ENCODE measurements at regions not wholly inside any gene's neighbourhood (a gene's known extent, or its start where the extent isn't known, plus 50 kb on each side); places are given as distances from the start of the nearest gene placed in this dataset.

DNA sequence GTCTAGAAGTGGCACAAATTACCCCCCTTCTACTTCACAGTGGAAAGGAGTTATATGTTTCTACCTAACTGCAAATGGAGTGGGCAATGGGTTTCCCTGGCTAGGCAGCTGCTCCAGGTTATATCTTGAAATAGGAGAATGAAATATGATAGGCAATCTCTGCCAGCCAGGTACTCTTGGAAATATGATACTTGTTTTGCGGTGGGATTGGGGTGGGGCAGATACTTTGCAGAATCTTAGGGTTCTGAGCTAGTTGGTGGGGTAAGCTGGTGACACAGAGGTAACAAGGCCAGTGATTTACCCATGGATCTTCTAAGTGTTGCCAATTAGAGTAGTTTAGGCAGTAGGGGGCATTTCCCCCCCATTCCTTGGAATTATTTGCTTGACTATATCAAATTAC is 140.1 kb downstream of the ATP23 start:
- intact Hi-C loops (cut with micrococcal nuclease) = no loop called here
- Mint-ChIP-seq H3K27ac (no peak overlapping the region), H3K36me3 (ENCODE audit: low read depth) (no peaks in the 10 kb centered on the region), H3K4me1 (ENCODE audit: low read depth) (peaks cover 5% of the 10 kb centered on the region), H3K27me3 (ENCODE audit: low read depth) (no peaks in the 10 kb centered on the region), H3K9me3 (no peaks in the 10 kb centered on the region), H3K4me3 (ENCODE audit: low read depth) (no peak overlapping the region)
- no peak for DNase-seq (ENCODE audit: low spot score)

DNA sequence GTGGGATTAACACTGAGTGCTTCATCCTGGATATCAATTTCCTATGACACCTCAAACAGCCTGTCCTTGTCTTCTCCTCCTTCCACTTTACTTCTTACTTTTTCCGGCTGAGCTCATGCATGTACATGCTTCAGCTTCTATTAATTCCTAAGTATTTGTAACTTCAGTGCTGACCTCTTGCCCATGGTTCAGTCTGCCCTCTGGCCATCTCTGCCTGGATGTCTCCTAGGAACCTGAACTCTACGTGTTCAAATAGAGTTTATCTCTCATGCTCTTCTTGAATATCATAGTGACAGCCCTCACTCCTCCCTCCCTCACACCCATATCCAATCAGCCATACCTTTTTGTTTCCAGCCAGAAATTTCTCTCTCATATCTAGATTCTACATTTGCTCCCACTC is 141.6 kb downstream of the ATP23 start:
- no peak overlapping the region for H3K27ac Mint-ChIP-seq
- no peaks in the 10 kb centered on the region for H3K27me3 Mint-ChIP-seq (ENCODE audit: low read depth)
- no peak overlapping the region for H3K4me3 Mint-ChIP-seq (ENCODE audit: low read depth)
- H3K4me1 Mint-ChIP-seq (ENCODE audit: low read depth) = peaks cover 5% of the 10 kb centered on the region
- no peaks in the 10 kb centered on the region for H3K36me3 Mint-ChIP-seq (ENCODE audit: low read depth)
- DNase-seq (ENCODE audit: low spot score) = no peak
- intact Hi-C loops (cut with micrococcal nuclease) = no loop called here
- no peaks in the 10 kb centered on the region for H3K9me3 Mint-ChIP-seq

DNA sequence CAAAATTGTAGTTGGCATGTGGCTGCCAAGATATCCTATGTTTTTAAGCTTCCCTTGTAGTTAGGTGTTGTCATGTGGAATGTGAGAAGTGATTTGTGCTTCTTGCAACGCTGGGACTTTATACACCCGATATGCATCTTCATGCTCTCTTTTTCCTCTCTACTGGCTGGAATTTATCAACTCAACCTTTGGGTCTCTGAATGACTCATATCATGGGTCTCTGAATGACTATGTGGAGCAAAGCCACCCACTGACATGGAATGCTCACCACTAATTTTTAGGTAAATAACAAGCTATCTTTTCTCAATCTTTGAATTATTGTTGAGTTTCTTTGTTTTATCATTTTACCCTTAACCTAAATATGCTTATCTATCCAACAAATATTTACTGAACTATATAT is 144.6 kb downstream of the ATP23 start:
- H3K36me3 Mint-ChIP-seq (ENCODE audit: low read depth) = no peaks in the 10 kb centered on the region
- H3K27me3 Mint-ChIP-seq (ENCODE audit: low read depth) = no peaks in the 10 kb centered on the region
- intact Hi-C loops (cut with micrococcal nuclease) = no loop called here
- no peak overlapping the region for H3K27ac Mint-ChIP-seq
- no peak for DNase-seq (ENCODE audit: low spot score)
- H3K9me3 Mint-ChIP-seq = no peaks in the 10 kb centered on the region
- H3K4me1 Mint-ChIP-seq (ENCODE audit: low read depth) = peaks cover 5% of the 10 kb centered on the region
- H3K4me3 Mint-ChIP-seq (ENCODE audit: low read depth) = no peak overlapping the region

DNA sequence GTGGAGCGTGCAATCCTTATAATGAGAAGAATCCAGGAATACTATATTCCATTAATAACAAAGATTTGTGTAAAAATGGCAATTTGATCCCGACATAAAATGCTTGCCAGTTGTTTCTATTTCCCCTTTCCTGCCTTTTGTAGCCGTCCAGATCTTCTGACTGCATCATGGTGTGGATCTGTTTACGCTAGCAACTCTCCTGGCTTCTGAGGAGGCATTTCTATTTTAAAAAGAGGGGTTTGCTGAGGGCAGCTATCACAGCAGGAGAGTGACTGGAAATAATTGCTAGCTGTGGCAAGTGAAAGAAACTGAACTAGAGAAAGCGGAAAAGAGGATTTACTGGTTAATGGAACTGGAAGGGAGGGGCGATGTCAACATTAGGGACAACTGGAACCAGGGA is 145.6 kb downstream of the ATP23 start:
- Mint-ChIP-seq H3K27ac (no peak overlapping the region), H3K27me3 (ENCODE audit: low read depth) (no peaks in the 10 kb centered on the region), H3K4me3 (ENCODE audit: low read depth) (no peak overlapping the region), H3K4me1 (ENCODE audit: low read depth) (peaks cover 5% of the 10 kb centered on the region), H3K9me3 (no peaks in the 10 kb centered on the region), H3K36me3 (ENCODE audit: low read depth) (no peaks in the 10 kb centered on the region)
- DNase-seq (ENCODE audit: low spot score) = no peak
- intact Hi-C loops (cut with micrococcal nuclease) = no loop called here

DNA sequence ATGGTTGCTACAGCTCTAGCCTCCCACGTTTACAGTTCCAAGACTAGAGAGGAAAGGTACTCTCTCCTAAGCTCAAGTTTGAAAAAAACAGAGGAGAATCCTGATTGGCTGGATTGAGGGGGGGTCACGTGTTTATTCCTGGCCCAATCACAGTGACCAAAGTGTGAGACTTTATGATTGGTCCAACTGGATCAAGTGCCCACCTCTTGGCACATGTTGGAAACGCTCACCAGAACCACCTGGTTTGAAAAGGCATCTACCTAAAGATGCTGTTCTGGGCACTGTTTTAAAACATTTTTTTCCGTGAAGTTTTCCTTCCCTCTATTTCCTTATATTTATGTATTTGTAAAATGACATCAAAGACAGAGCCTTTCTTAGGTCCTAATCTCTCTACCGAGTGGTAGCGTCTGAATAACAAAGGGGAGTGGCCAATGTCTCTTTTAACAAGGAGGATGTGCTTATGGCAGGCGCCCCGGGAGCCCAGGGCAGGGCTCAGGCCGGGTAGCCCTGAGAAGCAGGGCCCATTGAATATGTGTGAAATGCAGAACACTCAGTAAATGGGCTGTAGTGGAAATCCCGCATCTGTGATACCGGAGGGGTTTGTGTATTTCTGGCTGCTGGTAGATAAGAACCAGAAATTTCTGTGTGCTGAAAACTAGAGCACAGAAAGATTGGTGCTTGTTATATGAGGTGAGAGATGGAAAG is 146.2 kb downstream of the ATP23 start:
- Mint-ChIP-seq H3K27ac (no peak overlapping the region), H3K9me3 (no peaks in the 10 kb centered on the region), H3K4me3 (ENCODE audit: low read depth) (no peak overlapping the region), H3K36me3 (ENCODE audit: low read depth) (no peaks in the 10 kb centered on the region), H3K4me1 (ENCODE audit: low read depth) (peaks cover 5% of the 10 kb centered on the region), H3K27me3 (ENCODE audit: low read depth) (no peaks in the 10 kb centered on the region)
- DNase-seq (ENCODE audit: low spot score) = no peak
- intact Hi-C loops (cut with micrococcal nuclease) = no loop called here

DNA sequence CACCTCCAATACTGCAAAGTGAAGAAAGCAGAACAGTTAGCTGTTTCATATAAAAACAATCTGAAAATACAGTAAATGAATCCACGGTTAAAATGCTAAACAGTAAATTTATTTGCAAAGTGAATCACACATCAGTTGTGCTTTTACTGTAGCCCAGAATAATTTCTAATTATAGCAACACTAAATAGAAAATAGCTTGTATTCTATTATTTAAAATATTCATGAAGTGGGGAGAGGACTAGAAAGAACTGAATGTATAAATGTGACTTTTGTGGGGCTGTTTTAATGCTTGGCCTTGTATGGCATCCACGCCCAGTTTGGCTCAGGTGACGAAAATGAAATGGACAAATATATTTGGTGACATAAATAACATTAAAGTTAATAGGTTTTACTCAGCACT is 148.2 kb downstream of the ATP23 start:
- no peaks in the 10 kb centered on the region for H3K9me3 Mint-ChIP-seq
- H3K36me3 Mint-ChIP-seq (ENCODE audit: low read depth) = no peaks in the 10 kb centered on the region
- H3K4me1 Mint-ChIP-seq (ENCODE audit: low read depth) = peaks cover 5% of the 10 kb centered on the region
- no peak overlapping the region for H3K27ac Mint-ChIP-seq
- no peak overlapping the region for H3K4me3 Mint-ChIP-seq (ENCODE audit: low read depth)
- DNase-seq (ENCODE audit: low spot score) = no peak
- H3K27me3 Mint-ChIP-seq (ENCODE audit: low read depth) = no peaks in the 10 kb centered on the region
- intact Hi-C loops (cut with micrococcal nuclease) = no loop called here

DNA sequence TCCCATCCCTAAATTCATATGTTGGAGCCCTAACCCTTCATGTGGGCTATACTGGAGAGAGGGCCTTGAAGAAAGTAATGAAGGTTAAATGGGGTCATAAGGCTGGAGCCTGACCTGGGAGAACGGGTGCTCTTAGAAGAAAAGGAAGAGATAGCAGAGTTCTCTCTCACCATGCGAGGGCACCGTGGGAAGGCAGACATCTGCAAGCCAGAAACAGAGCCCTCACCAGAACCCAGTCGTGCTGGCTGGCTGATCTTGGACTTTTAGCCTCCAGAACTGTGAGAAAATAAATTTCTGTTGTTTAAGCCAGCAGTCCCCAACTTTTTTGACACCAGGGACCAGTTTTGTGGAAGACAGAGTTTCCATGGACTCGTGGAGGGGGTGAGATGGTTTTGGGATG is 149.3 kb downstream of the ATP23 start:
- no peak for DNase-seq (ENCODE audit: low spot score)
- H3K4me3 Mint-ChIP-seq (ENCODE audit: low read depth) = no peak overlapping the region
- H3K9me3 Mint-ChIP-seq = no peaks in the 10 kb centered on the region
- intact Hi-C loops (cut with micrococcal nuclease) = no loop called here
- no peaks in the 10 kb centered on the region for H3K36me3 Mint-ChIP-seq (ENCODE audit: low read depth)
- H3K4me1 Mint-ChIP-seq (ENCODE audit: low read depth) = peaks cover 5% of the 10 kb centered on the region
- no peaks in the 10 kb centered on the region for H3K27me3 Mint-ChIP-seq (ENCODE audit: low read depth)
- H3K27ac Mint-ChIP-seq = no peak overlapping the region

DNA sequence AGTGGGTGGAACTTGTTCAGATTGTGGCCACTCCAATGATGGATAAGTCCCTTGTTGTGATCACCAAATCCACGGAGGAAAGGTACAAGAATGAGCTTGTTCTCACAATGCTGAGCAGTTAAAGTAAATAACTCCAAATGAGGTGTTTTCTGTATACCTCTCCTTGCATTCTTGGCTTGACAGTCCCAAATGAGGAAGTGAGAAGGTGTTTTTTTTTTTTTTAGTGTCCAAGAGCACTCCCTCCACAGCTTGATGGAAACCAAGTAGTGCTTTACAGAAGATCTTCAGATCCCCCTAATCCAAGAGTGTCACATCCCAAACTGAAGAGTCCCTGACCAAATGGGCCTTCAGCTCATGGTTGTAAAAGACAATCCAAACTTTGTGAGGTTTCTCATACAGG is 153.6 kb downstream of the ATP23 start:
- no peak overlapping the region for H3K27ac Mint-ChIP-seq
- no peaks in the 10 kb centered on the region for H3K27me3 Mint-ChIP-seq (ENCODE audit: low read depth)
- intact Hi-C loops (cut with micrococcal nuclease) = no loop called here
- no peaks in the 10 kb centered on the region for H3K4me1 Mint-ChIP-seq (ENCODE audit: low read depth)
- H3K9me3 Mint-ChIP-seq = no peaks in the 10 kb centered on the region
- DNase-seq (ENCODE audit: low spot score) = no peak
- no peak overlapping the region for H3K4me3 Mint-ChIP-seq (ENCODE audit: low read depth)
- no peaks in the 10 kb centered on the region for H3K36me3 Mint-ChIP-seq (ENCODE audit: low read depth)

DNA sequence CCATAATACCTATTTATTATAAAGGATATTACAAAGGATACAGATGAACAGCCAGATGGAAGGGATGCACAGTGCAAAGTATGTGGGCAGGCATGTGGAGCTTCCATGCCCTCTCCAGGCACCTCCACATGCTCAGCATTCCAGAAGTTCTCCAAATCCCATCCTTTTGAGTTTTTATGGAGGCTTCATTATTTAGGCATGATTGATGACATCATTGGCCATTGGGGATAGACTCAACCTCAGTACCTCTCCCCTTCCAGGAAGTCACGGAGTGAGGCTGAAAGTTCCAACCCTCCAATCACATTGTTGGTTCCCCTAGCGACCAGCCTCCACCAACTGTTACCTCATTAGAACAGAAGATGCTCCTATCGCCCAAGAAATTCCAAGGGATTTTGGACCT is 156.4 kb downstream of the ATP23 start:
- H3K4me1 Mint-ChIP-seq (ENCODE audit: low read depth) = no peaks in the 10 kb centered on the region
- H3K9me3 Mint-ChIP-seq = no peaks in the 10 kb centered on the region
- DNase-seq (ENCODE audit: low spot score) = no peak
- no peak overlapping the region for H3K4me3 Mint-ChIP-seq (ENCODE audit: low read depth)
- no peaks in the 10 kb centered on the region for H3K27me3 Mint-ChIP-seq (ENCODE audit: low read depth)
- H3K36me3 Mint-ChIP-seq (ENCODE audit: low read depth) = no peaks in the 10 kb centered on the region
- intact Hi-C loops (cut with micrococcal nuclease) = no loop called here
- no peak overlapping the region for H3K27ac Mint-ChIP-seq

DNA sequence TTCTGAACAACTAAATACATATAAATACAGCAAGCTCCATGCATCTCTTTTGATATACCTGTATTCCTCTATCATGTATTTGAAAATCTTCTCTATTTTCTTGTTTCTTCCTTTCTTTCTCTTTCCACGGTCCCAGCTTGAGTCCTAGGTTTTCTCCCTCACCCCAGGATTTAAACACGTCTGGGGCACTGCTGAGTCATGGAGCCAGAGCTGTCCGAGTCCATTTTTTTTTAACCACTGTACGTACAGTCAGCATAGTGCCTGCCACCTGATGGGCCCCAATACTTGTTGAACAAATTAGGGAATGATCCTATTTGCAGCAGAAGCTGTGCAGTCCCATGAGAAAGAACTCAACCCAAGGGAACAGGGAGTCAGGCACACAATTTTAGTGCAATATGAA is 158.1 kb downstream of the ATP23 start:
- H3K4me1 Mint-ChIP-seq (ENCODE audit: low read depth) = no peaks in the 10 kb centered on the region
- intact Hi-C loops (cut with micrococcal nuclease) = no loop called here
- H3K4me3 Mint-ChIP-seq (ENCODE audit: low read depth) = no peak overlapping the region
- no peaks in the 10 kb centered on the region for H3K36me3 Mint-ChIP-seq (ENCODE audit: low read depth)
- no peak for DNase-seq (ENCODE audit: low spot score)
- H3K27me3 Mint-ChIP-seq (ENCODE audit: low read depth) = no peaks in the 10 kb centered on the region
- no peaks in the 10 kb centered on the region for H3K9me3 Mint-ChIP-seq
- H3K27ac Mint-ChIP-seq = no peak overlapping the region

DNA sequence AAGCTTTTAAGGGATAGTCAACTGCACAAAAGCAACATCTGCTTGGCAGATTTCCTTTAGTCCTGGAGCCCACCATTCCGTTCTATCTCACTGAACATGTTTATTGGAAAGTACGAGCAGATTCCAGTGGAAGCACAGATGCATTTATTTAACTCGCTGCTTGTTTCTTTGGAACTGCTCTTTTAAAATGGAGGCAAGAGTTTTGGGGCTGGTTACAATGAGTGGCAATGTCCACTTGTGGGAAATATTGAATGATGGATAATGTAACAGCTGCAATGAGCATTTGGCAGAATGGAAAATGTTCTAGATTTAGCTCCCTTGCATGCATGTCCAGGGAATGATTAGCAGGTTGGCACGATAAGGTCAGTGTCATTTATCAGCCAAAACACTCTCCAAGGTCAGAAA is 163.0 kb downstream of the ATP23 start:
- H3K9me3 Mint-ChIP-seq = no peaks in the 10 kb centered on the region
- no peak overlapping the region for H3K27ac Mint-ChIP-seq

DNA sequence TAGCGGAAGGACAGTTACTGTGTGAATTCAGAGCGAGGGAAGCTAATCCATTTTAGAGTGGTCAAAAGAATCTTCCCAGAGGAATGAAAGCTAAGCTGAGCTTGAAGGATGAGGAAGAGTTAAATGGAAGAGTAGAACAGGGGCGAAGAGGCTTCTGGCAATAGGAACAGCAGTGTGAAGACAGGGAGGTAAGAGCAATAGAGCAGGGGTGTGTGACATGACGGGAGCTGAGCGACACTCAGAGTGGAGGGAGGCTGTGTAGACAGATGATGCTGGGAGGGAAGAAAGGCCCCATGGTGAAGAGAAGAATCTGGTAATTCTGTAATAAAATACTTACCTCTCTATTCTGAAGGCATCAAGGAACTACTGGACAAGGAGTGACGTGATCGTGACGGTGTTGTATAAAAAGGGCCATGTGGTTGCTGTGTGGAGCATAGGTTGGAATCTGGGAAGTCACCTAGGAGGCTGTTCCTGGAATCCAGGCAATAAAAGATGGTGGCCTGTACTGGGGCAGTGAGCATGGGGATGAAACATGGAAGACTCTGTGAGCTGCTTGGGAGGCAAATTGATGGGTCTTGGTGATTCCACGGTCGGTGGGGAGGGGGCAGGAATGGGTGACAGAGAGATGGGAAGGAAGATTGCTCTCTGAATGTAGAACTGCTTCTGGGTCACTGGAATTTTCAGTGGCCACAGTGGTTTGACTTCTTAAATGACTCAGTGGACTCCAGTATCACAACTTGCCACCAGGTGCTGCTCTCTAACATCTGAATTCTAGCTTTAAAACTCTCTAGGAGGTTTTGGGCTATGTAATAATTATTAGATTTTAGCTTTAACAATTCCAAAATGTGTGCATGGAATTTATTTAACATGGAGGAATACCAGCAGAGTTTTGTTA is 164.1 kb downstream of the ATP23 start:
- Mint-ChIP-seq H3K36me3 (ENCODE audit: low read depth) (no peaks in the 10 kb centered on the region), H3K27me3 (ENCODE audit: low read depth) (no peaks in the 10 kb centered on the region), H3K9me3 (no peaks in the 10 kb centered on the region), H3K27ac (no peak overlapping the region), H3K4me1 (ENCODE audit: low read depth) (no peaks in the 10 kb centered on the region), H3K4me3 (ENCODE audit: low read depth) (no peak overlapping the region)
- DNase-seq (ENCODE audit: low spot score) = no peak
- intact Hi-C loops (cut with micrococcal nuclease) = no loop called here

More for the DNA sequence above, 163.0 kb downstream of the ATP23 start:
- no peak for DNase-seq (ENCODE audit: low spot score)
- H3K36me3 Mint-ChIP-seq (ENCODE audit: low read depth) = no peaks in the 10 kb centered on the region
- H3K27me3 Mint-ChIP-seq (ENCODE audit: low read depth) = no peaks in the 10 kb centered on the region
- intact Hi-C loops (cut with micrococcal nuclease) = no loop called here
- H3K4me1 Mint-ChIP-seq (ENCODE audit: low read depth) = no peaks in the 10 kb centered on the region
- no peak overlapping the region for H3K4me3 Mint-ChIP-seq (ENCODE audit: low read depth)

DNA sequence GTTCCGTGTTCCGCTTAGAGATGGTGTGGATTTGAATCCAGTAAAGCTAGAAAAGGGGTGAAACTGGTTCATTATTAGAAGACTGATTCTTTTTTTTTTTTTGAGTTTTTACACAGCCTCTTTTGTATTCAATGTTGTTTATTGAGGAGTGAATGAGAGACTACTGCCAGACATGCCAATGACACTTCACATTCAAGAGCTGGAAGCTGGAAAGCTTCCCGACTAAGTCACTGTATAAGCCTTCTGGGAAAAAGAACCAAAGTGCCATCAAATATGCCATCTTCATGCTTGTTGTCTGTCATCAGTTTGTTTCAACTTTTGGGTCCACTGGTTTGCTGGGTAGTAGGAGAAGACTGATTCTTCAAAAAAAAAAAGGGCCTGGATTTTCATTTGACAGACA is 164.8 kb downstream of the ATP23 start:
- Mint-ChIP-seq H3K36me3 (ENCODE audit: low read depth) (no peaks in the 10 kb centered on the region), H3K27ac (no peak overlapping the region), H3K9me3 (no peaks in the 10 kb centered on the region), H3K4me1 (ENCODE audit: low read depth) (no peaks in the 10 kb centered on the region), H3K4me3 (ENCODE audit: low read depth) (no peak overlapping the region), H3K27me3 (ENCODE audit: low read depth) (no peaks in the 10 kb centered on the region)
- DNase-seq (ENCODE audit: low spot score) = no peak
- intact Hi-C loops (cut with micrococcal nuclease) = no loop called here

All from activated T-helper 2 cell treated with anti-CD3 and anti-CD28 coated beads, Interferon-gamma antibody, Interleukin-2, Interleukin-4, amounts not matched to agents 10 μg/mL and 5 μg/mL and 100 μg/mL, durations not matched to agents 14 hours and 24 hours and 36 hours (primary cell).